GM23338 (cell line): ENCODE measurements at regions not wholly inside any gene's neighbourhood (a gene's known extent, or its start where the extent isn't known, plus 50 kb on each side); places are given as distances from the start of the nearest gene placed in this dataset.

Source experiments
- ATAC-seq: fragments of 200-7000 bp; cut with Tn5 transposase; 3 replicates; pipeline ENCODE4 v1.9.1; 2020
- DNase-seq: peaks from one replicate; pipeline ENCODE4 v3.0.0-alpha.2; 2015; ENCODE audit warnings: low spot score
- H2AFZ ChIP-seq: fragments of 200-600 bp; sonication (generic); 2 replicates; pipeline ENCODE4 v1.8.0; 2016; ENCODE audit warnings: antibody characterized with exemption, mild to moderate bottlenecking, moderate library complexity
- H3F3A ChIP-seq: fragments of 200-600 bp; sonication (generic); replicated peaks from 2 replicates; pipeline ENCODE4 v1.8.0; 2017; ENCODE audit warnings: antibody characterized with exemption, mixed run types, low read depth
- H3K27ac ChIP-seq: fragments of 200-600 bp; sonication (generic); 2 replicates; pipeline ENCODE4 v1.6.1; 2016; ENCODE audit warnings: low read depth
- H3K27me3 ChIP-seq: fragments of 200-600 bp; sonication (generic); 2 replicates; pipeline ENCODE4 v1.8.0; 2016; ENCODE audit warnings: mild to moderate bottlenecking, mixed run types, moderate library complexity; ENCODE audit not compliant: insufficient read depth
- H3K36me3 ChIP-seq: fragments of 200-600 bp; sonication (generic); 2 replicates; pipeline ENCODE4 v1.8.0; 2016; ENCODE audit warnings: mild to moderate bottlenecking; ENCODE audit not compliant: insufficient read depth
- H3K4me1 ChIP-seq: fragments of 200-600 bp; sonication (generic); 2 replicates; pipeline ENCODE4 v1.8.0; 2016; ENCODE audit warnings: mild to moderate bottlenecking, moderate library complexity; ENCODE audit not compliant: insufficient read depth
- H3K4me2 ChIP-seq: fragments of 200-600 bp; sonication (generic); 2 replicates; pipeline ENCODE4 v1.7.1; 2017; ENCODE audit warnings: mixed run types
- H3K4me3 ChIP-seq: fragments of 200-600 bp; sonication (generic); 2 replicates; pipeline ENCODE4 v1.6.1; 2016; ENCODE audit warnings: mixed run types
- H3K79me2 ChIP-seq: fragments of 200-600 bp; sonication (generic); replicated peaks from 2 replicates; pipeline ENCODE4 v1.8.0; 2017; ENCODE audit warnings: mild to moderate bottlenecking; ENCODE audit not compliant: insufficient read depth
- H3K9me2 ChIP-seq: fragments of 200-600 bp; sonication (generic); 2 replicates; pipeline ENCODE4 v1.8.0; 2017; ENCODE audit not compliant: insufficient read depth
- H4K20me1 ChIP-seq: fragments of 200-600 bp; sonication (generic); replicated peaks from 2 replicates; pipeline ENCODE4 v1.8.0; 2017; ENCODE audit warnings: mild to moderate bottlenecking; ENCODE audit not compliant: insufficient read depth
- H3K27ac Mint-ChIP-seq: 2 replicates; pipeline ENCODE4 v1.8.0; 2020; ENCODE audit warnings: inconsistent platforms, mild to moderate bottlenecking, moderate library complexity, mixed read lengths
- H3K27me3 Mint-ChIP-seq: 3 replicates; pipeline ENCODE4 v1.8.0; 2022; ENCODE audit warnings: low read depth, mild to moderate bottlenecking, moderate library complexity, mixed read lengths, inconsistent platforms; ENCODE audit not compliant: insufficient read depth, poor library complexity
- H3K36me3 Mint-ChIP-seq: 3 replicates; pipeline ENCODE4 v1.8.0; 2021; ENCODE audit warnings: low read depth, mild to moderate bottlenecking, inconsistent platforms, moderate library complexity, mixed read lengths
- H3K4me1 Mint-ChIP-seq: 3 replicates; pipeline ENCODE4 v1.8.0; 2020; ENCODE audit warnings: mild to moderate bottlenecking, inconsistent platforms, mixed read lengths
- H3K4me3 Mint-ChIP-seq: 3 replicates; pipeline ENCODE4 v1.8.0; 2021; ENCODE audit warnings: moderate library complexity, mild to moderate bottlenecking, inconsistent platforms, mixed read lengths
- H3K9me3 Mint-ChIP-seq: 3 replicates; pipeline ENCODE4 v1.8.0; 2020; ENCODE audit warnings: moderate library complexity, mild to moderate bottlenecking, inconsistent platforms, mixed read lengths
- CREB1 ChIP-seq: fragments of 250-450 bp; sonication (Bioruptor Pico); IDR thresholded peaks from 2 replicates; pipeline ENCODE4 v1.5.0; 2020; ENCODE audit warnings: low read depth, mild to moderate bottlenecking, moderate library complexity
- CTCF ChIP-seq, 2 experiments: fragments of 200-600 bp in 1 of 2; sonication (generic) in 1 of 2; conservative IDR thresholded peaks; 2 replicates each; pipeline versions ENCODE4 v1.5.1 to v1.6.1; 2016 to 2017; ENCODE audit warnings: antibody characterized with exemption in 2 of 2, low read depth in 2 of 2, mild to moderate bottlenecking in 2 of 2, moderate library complexity in 1 of 2
- EZH2 ChIP-seq: fragments of 200-600 bp; sonication (generic); IDR thresholded peaks from one replicate; pipeline ENCODE4 v1.8.0; 2017; ENCODE audit warnings: antibody characterized with exemption, mild to moderate bottlenecking, low read depth; ENCODE audit not compliant: unreplicated experiment
- EZH2phosphoT487 ChIP-seq: fragments of 200-600 bp; sonication (generic); IDR thresholded peaks from one replicate; pipeline ENCODE4 v1.8.1; 2018; ENCODE audit warnings: antibody characterized with exemption; ENCODE audit not compliant: unreplicated experiment
- JUNB ChIP-seq: IDR thresholded peaks from one replicate; pipeline ENCODE4 v1.6.1; 2016; ENCODE audit warnings: antibody characterized with exemption; ENCODE audit not compliant: unreplicated experiment
- NANOG ChIP-seq: IDR thresholded peaks from 2 replicates; pipeline ENCODE4 v1.6.1; 2016; ENCODE audit warnings: antibody characterized with exemption, borderline replicate concordance
- POLR2AphosphoS5 ChIP-seq: IDR thresholded peaks from 2 replicates; pipeline ENCODE4 v1.6.1; 2016; ENCODE audit warnings: antibody characterized with exemption, low read depth
- REST ChIP-seq: IDR thresholded peaks from one replicate; pipeline ENCODE4 v1.6.1; 2018; ENCODE audit warnings: antibody characterized with exemption; ENCODE audit not compliant: unreplicated experiment
- STAT1 ChIP-seq: IDR thresholded peaks from one replicate; pipeline ENCODE4 v1.6.1; 2016; ENCODE audit warnings: antibody characterized with exemption; ENCODE audit not compliant: unreplicated experiment
- ZNF114 ChIP-seq: fragments of 250-450 bp; sonication (Bioruptor Pico); IDR thresholded peaks from 2 replicates; pipeline ENCODE4 v1.5.0; 2020; ENCODE audit warnings: mild to moderate bottlenecking, moderate library complexity
- TF ChIP-seq, protein P1 (sequence below): fragments of 250-450 bp; sonication (Bioruptor Pico); IDR thresholded peaks from 2 replicates; pipeline ENCODE4 v1.5.0; 2020; ENCODE audit warnings: mild to moderate bottlenecking, moderate library complexity

DNA sequence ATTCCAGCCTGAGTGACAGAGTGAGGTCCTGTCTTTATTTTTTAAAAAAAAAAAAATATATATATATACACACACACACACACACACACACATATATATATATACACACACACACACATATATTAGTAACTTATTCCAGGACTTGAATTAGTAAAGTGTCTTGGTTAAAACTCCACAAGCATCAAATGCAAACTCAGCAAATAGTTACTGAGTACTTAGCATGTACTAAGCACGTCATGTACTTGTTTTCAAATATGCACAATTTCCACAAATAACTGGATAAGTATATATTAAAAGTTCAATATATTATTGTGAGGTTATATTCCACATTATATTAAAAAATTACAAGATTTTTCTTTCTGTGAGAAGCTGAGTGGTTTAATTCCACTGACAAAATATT is 304.7 kb downstream of the ZEB2 start:
- no peak overlapping the region for H3K4me3 ChIP-seq
- no peaks in the 10 kb centered on the region for H3K27me3 ChIP-seq
- Mint-ChIP-seq H3K9me3 (no peaks in the 10 kb centered on the region), H3K27ac (no peak overlapping the region), H3K27me3 (no peaks in the 10 kb centered on the region), H3K36me3 (no peaks in the 10 kb centered on the region), H3K4me1 (peaks cover 13% of the 10 kb centered on the region; the same call in 2 of the 3 replicates), H3K4me3 (no peak overlapping the region)
- ATAC-seq (no peak), DNase-seq (no peak)
- H3F3A ChIP-seq, result no peaks in the 10 kb centered on the region
- no peaks in the 10 kb centered on the region for H3K36me3 ChIP-seq
- no peaks in the 10 kb centered on the region for H3K79me2 ChIP-seq
- no peaks in the 10 kb centered on the region for H3K9me2 ChIP-seq
- no peaks in the 10 kb centered on the region for H4K20me1 ChIP-seq
- no peak overlapping the region for H3K27ac ChIP-seq
- no peak overlapping the region for H3K4me2 ChIP-seq
- TF ChIP-seq JUNB, result no peak
- no peak for TF ChIP-seq CREB1
- H3K4me1 ChIP-seq, result no peaks in the 10 kb centered on the region
- no peak overlapping the region for H2AFZ ChIP-seq

GRCh38 chr2:144213797-144214196 is 306.1 kb downstream of the ZEB2 start:
- ATAC-seq, result no peak
- no peak overlapping the region for H3K4me3 Mint-ChIP-seq
- H3K27me3 ChIP-seq, result no peaks in the 10 kb centered on the region
- DNase-seq, result no peak
- H3K36me3 ChIP-seq, result no peaks in the 10 kb centered on the region
- H3K4me1 ChIP-seq, result no peaks in the 10 kb centered on the region
- no peaks in the 10 kb centered on the region for H3K27me3 Mint-ChIP-seq
- H4K20me1 ChIP-seq, result no peaks in the 10 kb centered on the region
- H3K4me3 ChIP-seq, result no peak overlapping the region
- no peaks in the 10 kb centered on the region for H3K9me3 Mint-ChIP-seq
- no peaks in the 10 kb centered on the region for H3K79me2 ChIP-seq
- peaks cover 17% of the 10 kb centered on the region; the same call in 2 of the 3 replicates for H3K4me1 Mint-ChIP-seq
- no peaks in the 10 kb centered on the region for H3K36me3 Mint-ChIP-seq
- TF ChIP-seq NANOG (no peak), EZH2 (no peak), STAT1 (no peak), REST (no peak), ZNF114 (CRISPR knock-in tag) (no peak), EZH2phosphoT487 (no peak), CTCF (conservative IDR thresholded peaks at IDR 0.05; ENCODE audit: low read depth in 2 of 2) (no peak), CREB1 (no peak), JUNB (no peak), POLR2AphosphoS5 (no peak)
- TF ChIP-seq, protein P1, sequence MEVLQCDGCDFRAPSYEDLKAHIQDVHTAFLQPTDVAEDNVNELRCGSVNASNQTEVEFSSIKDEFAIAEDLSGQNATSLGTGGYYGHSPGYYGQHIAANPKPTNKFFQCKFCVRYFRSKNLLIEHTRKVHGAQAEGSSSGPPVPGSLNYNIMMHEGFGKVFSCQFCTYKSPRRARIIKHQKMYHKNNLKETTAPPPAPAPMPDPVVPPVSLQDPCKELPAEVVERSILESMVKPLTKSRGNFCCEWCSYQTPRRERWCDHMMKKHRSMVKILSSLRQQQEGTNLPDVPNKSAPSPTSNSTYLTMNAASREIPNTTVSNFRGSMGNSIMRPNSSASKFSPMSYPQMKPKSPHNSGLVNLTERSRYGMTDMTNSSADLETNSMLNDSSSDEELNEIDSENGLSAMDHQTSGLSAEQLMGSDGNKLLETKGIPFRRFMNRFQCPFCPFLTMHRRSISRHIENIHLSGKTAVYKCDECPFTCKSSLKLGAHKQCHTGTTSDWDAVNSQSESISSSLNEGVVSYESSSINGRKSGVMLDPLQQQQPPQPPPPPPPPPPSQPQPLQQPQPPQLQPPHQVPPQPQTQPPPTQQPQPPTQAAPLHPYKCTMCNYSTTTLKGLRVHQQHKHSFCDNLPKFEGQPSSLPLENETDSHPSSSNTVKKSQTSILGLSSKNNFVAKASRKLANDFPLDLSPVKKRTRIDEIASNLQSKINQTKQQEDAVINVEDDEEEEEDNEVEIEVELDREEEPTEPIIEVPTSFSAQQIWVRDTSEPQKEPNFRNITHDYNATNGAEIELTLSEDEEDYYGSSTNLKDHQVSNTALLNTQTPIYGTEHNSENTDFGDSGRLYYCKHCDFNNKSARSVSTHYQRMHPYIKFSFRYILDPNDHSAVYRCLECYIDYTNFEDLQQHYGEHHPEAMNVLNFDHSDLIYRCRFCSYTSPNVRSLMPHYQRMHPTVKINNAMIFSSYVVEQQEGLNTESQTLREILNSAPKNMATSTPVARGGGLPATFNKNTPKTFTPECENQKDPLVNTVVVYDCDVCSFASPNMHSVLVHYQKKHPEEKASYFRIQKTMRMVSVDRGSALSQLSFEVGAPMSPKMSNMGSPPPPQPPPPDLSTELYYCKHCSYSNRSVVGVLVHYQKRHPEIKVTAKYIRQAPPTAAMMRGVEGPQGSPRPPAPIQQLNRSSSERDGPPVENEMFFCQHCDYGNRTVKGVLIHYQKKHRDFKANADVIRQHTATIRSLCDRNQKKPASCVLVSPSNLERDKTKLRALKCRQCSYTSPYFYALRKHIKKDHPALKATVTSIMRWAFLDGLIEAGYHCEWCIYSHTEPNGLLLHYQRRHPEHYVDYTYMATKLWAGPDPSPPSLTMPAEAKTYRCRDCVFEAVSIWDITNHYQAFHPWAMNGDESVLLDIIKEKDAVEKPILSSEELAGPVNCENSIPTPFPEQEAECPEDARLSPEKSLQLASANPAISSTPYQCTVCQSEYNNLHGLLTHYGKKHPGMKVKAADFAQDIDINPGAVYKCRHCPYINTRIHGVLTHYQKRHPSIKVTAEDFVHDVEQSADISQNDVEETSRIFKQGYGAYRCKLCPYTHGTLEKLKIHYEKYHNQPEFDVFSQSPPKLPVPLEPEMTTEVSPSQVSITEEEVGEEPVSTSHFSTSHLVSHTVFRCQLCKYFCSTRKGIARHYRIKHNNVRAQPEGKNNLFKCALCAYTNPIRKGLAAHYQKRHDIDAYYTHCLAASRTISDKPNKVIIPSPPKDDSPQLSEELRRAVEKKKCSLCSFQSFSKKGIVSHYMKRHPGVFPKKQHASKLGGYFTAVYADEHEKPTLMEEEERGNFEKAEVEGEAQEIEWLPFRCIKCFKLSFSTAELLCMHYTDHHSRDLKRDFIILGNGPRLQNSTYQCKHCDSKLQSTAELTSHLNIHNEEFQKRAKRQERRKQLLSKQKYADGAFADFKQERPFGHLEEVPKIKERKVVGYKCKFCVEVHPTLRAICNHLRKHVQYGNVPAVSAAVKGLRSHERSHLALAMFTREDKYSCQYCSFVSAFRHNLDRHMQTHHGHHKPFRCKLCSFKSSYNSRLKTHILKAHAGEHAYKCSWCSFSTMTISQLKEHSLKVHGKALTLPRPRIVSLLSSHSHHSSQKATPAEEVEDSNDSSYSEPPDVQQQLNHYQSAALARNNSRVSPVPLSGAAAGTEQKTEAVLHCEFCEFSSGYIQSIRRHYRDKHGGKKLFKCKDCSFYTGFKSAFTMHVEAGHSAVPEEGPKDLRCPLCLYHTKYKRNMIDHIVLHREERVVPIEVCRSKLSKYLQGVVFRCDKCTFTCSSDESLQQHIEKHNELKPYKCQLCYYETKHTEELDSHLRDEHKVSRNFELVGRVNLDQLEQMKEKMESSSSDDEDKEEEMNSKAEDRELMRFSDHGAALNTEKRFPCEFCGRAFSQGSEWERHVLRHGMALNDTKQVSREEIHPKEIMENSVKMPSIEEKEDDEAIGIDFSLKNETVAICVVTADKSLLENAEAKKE (CRISPR knock-in tag), result no peak
- 0 out of 2 replicates have a peak overlapping the region, but pooled peaks have one; percentile 1 for H3K27ac Mint-ChIP-seq
- H3K4me2 ChIP-seq, result no peak overlapping the region
- H3K9me2 ChIP-seq, result no peaks in the 10 kb centered on the region
- no peaks in the 10 kb centered on the region for H3F3A ChIP-seq
- no peak overlapping the region for H3K27ac ChIP-seq
- no peak overlapping the region for H2AFZ ChIP-seq
